Vagina (tissue), 2 donors: ENCODE measurements at regions not wholly inside any gene's neighbourhood (a gene's known extent, or its start where the extent isn't known, plus 50 kb on each side); places are given as distances from the start of the nearest gene placed in this dataset.

Experiments used
- POLR2A ChIP-seq, 2 donors: fragments of 450-650 bp; IDR thresholded peaks; one replicate each; pipeline ENCODE4 v1.6.1; 2017; ENCODE audit warnings: antibody characterized with exemption in 2 of 2, mild to moderate bottlenecking in 2 of 2, moderate library complexity in 2 of 2
- TF ChIP-seq, protein P1 (sequence below), 3 experiments: fragments of 450-650 bp in 2 of 3; fragments of 200-600 bp in 1 of 3; sonication (generic) in 1 of 3; IDR thresholded peaks; one replicate each; pipeline ENCODE4 v1.5.1; 2017 to 2019; ENCODE audit warnings: antibody characterized with exemption in 3 of 3, mild to moderate bottlenecking in 2 of 3, moderate library complexity in 2 of 3

DNA sequence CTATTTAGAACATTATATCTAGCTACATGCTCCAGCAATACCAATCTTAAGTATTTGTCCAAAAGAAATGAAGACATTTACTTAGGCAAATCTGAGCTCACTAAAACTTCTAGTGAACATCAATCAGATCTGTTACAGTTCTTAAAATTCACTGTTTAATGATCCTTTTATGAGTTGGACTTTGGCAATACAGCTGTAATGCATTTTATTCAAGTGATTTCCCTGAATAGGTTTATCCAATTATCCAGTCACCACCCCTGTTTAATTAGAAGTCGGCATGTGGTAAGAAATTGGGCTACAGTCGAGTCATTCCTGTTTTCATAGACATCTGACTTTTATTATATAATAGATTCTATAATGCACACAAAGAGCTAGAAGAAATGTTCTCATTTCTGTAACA is 1029.0 kb upstream of the TENM4 start:
- TF ChIP-seq, protein P1, sequence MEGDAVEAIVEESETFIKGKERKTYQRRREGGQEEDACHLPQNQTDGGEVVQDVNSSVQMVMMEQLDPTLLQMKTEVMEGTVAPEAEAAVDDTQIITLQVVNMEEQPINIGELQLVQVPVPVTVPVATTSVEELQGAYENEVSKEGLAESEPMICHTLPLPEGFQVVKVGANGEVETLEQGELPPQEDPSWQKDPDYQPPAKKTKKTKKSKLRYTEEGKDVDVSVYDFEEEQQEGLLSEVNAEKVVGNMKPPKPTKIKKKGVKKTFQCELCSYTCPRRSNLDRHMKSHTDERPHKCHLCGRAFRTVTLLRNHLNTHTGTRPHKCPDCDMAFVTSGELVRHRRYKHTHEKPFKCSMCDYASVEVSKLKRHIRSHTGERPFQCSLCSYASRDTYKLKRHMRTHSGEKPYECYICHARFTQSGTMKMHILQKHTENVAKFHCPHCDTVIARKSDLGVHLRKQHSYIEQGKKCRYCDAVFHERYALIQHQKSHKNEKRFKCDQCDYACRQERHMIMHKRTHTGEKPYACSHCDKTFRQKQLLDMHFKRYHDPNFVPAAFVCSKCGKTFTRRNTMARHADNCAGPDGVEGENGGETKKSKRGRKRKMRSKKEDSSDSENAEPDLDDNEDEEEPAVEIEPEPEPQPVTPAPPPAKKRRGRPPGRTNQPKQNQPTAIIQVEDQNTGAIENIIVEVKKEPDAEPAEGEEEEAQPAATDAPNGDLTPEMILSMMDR (IDR thresholded peaks at IDR 0.05): no peak
- TF ChIP-seq POLR2A (IDR thresholded peaks at IDR 0.05): no peak
